Pulmonary artery endothelial cell (primary cell): ENCODE measurements at regions not wholly inside any gene's neighbourhood (a gene's known extent, or its start where the extent isn't known, plus 50 kb on each side); places are given as distances from the start of the nearest gene placed in this dataset.
"Not testable (repeated sequence)": the region's sequence is repeated elsewhere in the genome, so short reads cannot be mapped to it uniquely, and the experiment has no call there.

Source experiments
- DNase-seq: peaks from one replicate; pipeline ENCODE4 v3.0.0-alpha.2; 2011; ENCODE audit warnings: low read depth, low spot score

GRCh38 chr17:77332981-77333685 is 192.4 kb downstream of the SEC14L1 start:
- DNase-seq, result no peak

- no peak for DNase-seq
Observed at GRCh38 chr17:77337150-77337549, 196.4 kb downstream of the SEC14L1 start.

GRCh38 chr17:77341069-77341541 is 200.3 kb downstream of the SEC14L1 start:
- no peak for DNase-seq

GRCh38 chr17:77342656-77342990 is 201.9 kb downstream of the SEC14L1 start:
- DNase-seq, result not testable (repeated sequence)

GRCh38 chr17:77343031-77343800 is 202.4 kb downstream of the SEC14L1 start:
- no peak for DNase-seq

- no peak for DNase-seq
Observed at GRCh38 chr17:77344038-77344437, 203.3 kb downstream of the SEC14L1 start.

- DNase-seq, result no peak
Observed at GRCh38 chr17:77345260-77345910, 204.6 kb downstream of the SEC14L1 start.

GRCh38 chr17:77346765-77347164 is 206.0 kb downstream of the SEC14L1 start:
- DNase-seq, result no peak

- no peak for DNase-seq
Observed at GRCh38 chr17:77347544-77347943, 206.8 kb downstream of the SEC14L1 start.

GRCh38 chr17:77349976-77350830 is 209.4 kb downstream of the SEC14L1 start:
- DNase-seq, result no peak

- no peak for DNase-seq
Observed at GRCh38 chr17:77352441-77352840, 211.7 kb downstream of the SEC14L1 start.

- DNase-seq, result no peak
Observed at GRCh38 chr17:77352996-77353395, 212.2 kb downstream of the SEC14L1 start.

GRCh38 chr17:77353684-77354419 is 213.1 kb downstream of the SEC14L1 start:
- no peak for DNase-seq

- no peak for DNase-seq
Observed at GRCh38 chr17:77354420-77354669, 213.6 kb downstream of the SEC14L1 start.

GRCh38 chr17:77354670-77355455 is 214.1 kb downstream of the SEC14L1 start:
- no peak for DNase-seq

GRCh38 chr17:77356109-77356689 is 215.4 kb downstream of the SEC14L1 start:
- DNase-seq, result no peak

- no peak for DNase-seq
Observed at GRCh38 chr17:77356690-77357201, 216.0 kb downstream of the SEC14L1 start.

- no peak for DNase-seq
Observed at GRCh38 chr17:77358801-77359200, 218.0 kb downstream of the SEC14L1 start.

GRCh38 chr17:77359236-77359635 is 218.5 kb downstream of the SEC14L1 start:
- DNase-seq, result no peak
